Inferior parietal cortex (tissue), 1 donor: ENCODE measurements at regions not wholly inside any gene's neighbourhood (a gene's known extent, or its start where the extent isn't known, plus 50 kb on each side); places are given as distances from the start of the nearest gene placed in this dataset.
"Not testable (repeated sequence)": the region's sequence is repeated elsewhere in the genome, so short reads cannot be mapped to it uniquely, and the experiment has no call there.

ENCODE experiments used
- DNase-seq: peaks from one replicate; pipeline ENCODE4 v3.0.0-alpha.2; 2016; ENCODE audit errors: extremely low spot score

GRCh38 chrX:104513162-104513561 lies 52.8 kb upstream of the IL1RAPL2 start:
- no peak for DNase-seq

- DNase-seq = no peak
Measured at GRCh38 chrX:104510801-104511200, 55.2 kb upstream of the IL1RAPL2 start.

GRCh38 chrX:104502460-104502859 lies 63.5 kb upstream of the IL1RAPL2 start:
- no peak for DNase-seq

- DNase-seq = no peak
Measured at GRCh38 chrX:104488811-104489210, 77.2 kb upstream of the IL1RAPL2 start.

GRCh38 chrX:104486691-104487090 lies 79.3 kb upstream of the IL1RAPL2 start:
- DNase-seq = no peak

GRCh38 chrX:104482757-104483156 lies 83.2 kb upstream of the IL1RAPL2 start:
- no peak for DNase-seq

- no peak for DNase-seq
Measured at GRCh38 chrX:104469771-104470170, 96.2 kb upstream of the IL1RAPL2 start.

GRCh38 chrX:104459796-104460195 lies 106.2 kb upstream of the IL1RAPL2 start:
- DNase-seq = no peak

GRCh38 chrX:104457130-104457529 lies 108.9 kb upstream of the IL1RAPL2 start:
- not testable (repeated sequence) for DNase-seq

GRCh38 chrX:104450316-104450715 lies 115.7 kb upstream of the IL1RAPL2 start:
- no peak for DNase-seq

GRCh38 chrX:104445591-104445990 lies 120.4 kb upstream of the IL1RAPL2 start:
- no peak for DNase-seq

GRCh38 chrX:104435249-104435648 lies 130.8 kb upstream of the IL1RAPL2 start:
- no peak for DNase-seq

GRCh38 chrX:104432321-104432720 lies 133.7 kb upstream of the IL1RAPL2 start:
- no peak for DNase-seq

GRCh38 chrX:104430742-104431119 lies 135.3 kb upstream of the IL1RAPL2 start:
- no peak for DNase-seq

- no peak for DNase-seq
Measured at GRCh38 chrX:104430072-104430741, 135.8 kb upstream of the IL1RAPL2 start.

- DNase-seq = no peak
Measured at GRCh38 chrX:104428231-104428630, 137.8 kb upstream of the IL1RAPL2 start.

- no peak for DNase-seq
Measured at GRCh38 chrX:104427693-104428092, 138.3 kb upstream of the IL1RAPL2 start.

GRCh38 chrX:104427073-104427472 lies 138.9 kb upstream of the IL1RAPL2 start:
- DNase-seq = no peak

- DNase-seq = no peak
Measured at GRCh38 chrX:104420907-104421306, 145.1 kb upstream of the IL1RAPL2 start.

- DNase-seq = no peak
Measured at GRCh38 chrX:104419926-104420325, 146.1 kb upstream of the IL1RAPL2 start.

GRCh38 chrX:104419211-104419610 lies 146.8 kb upstream of the IL1RAPL2 start:
- DNase-seq = no peak

GRCh38 chrX:104411800-104412199 lies 154.2 kb upstream of the IL1RAPL2 start:
- no peak for DNase-seq

- no peak for DNase-seq
Measured at GRCh38 chrX:104400387-104400786, 145.7 kb upstream of the ESX1 start.

GRCh38 chrX:104392350-104392749 lies 137.6 kb upstream of the ESX1 start:
- DNase-seq = no peak
